ENCODE measurements at regions not wholly inside any gene's neighbourhood (a gene's known extent, or its start where the extent isn't known, plus 50 kb on each side); places are given as distances from the start of the nearest gene placed in this dataset.

GRCh38 chr7:114102996-114103395 lies 184.2 kb upstream of the PPP1R3A start:
- Histone ChIP-seq H3K4me2 (replicated peaks; ENCODE audit: extremely low read depth, low read length, poor library complexity, severe bottlenecking) (no peak overlapping the region), H4K20me1 (ENCODE audit: insufficient read depth, low read length) (no peaks in the 10 kb centered on the region), H3K79me2 (ENCODE audit: insufficient read depth, low read length) (no peaks in the 10 kb centered on the region), H3K4me1 (ENCODE audit: control insufficient read depth in 1 of 2, insufficient read depth in 2 of 2, low read length in 2 of 2) (no peaks in the 10 kb centered on the region), H3K9ac (ENCODE audit: insufficient read depth, low read length, poor library complexity, severe bottlenecking) (no peak overlapping the region), H3K27me3 (ENCODE audit: control insufficient read depth in 2 of 2, insufficient read depth in 2 of 2, low read length in 2 of 2) (peaks cover 2 to 8% of the 10 kb centered on the region in 2 donors), H2AFZ (ENCODE audit: insufficient read depth, low read depth, low read length, poor library complexity, severe bottlenecking) (no peak overlapping the region), H3K9me3 (replicated peaks in 1 of 2; ENCODE audit: control insufficient read depth in 1 of 2, insufficient read depth in 1 of 2, low read length in 2 of 2) (no peaks in the 10 kb centered on the region), H3K27ac (ENCODE audit: low read depth in 1 of 2, low read length in 2 of 2) (no peak overlapping the region), H3K36me3 (replicated peaks in 1 of 2; ENCODE audit: control insufficient read depth in 1 of 2, insufficient read depth in 2 of 2, low read length in 2 of 2) (no peaks in the 10 kb centered on the region), H3K4me3 (replicated peaks in 1 of 3; ENCODE audit: low read depth in 2 of 3, low read length in 3 of 3) (no peak overlapping the region)
- DNase-seq = no peak
- Mint-ChIP-seq H3K27ac (no peak overlapping the region), H3K4me1 (no peaks in the 10 kb centered on the region), H3K4me3 (no peak overlapping the region), H3K36me3 (no peaks in the 10 kb centered on the region), H3K27me3 (ENCODE audit: low read depth in 3 of 3) (peaks cover 0 to 12% (median 2%) of the 10 kb centered on the region in 3 donors), H3K9me3 (peaks cover 0 to 3% (median 0%) of the 10 kb centered on the region in 7 donors)
- TF ChIP-seq CTCF (IDR thresholded peaks at IDR 0.05) = no peak
- intact Hi-C loops (cut with micrococcal nuclease) = no loop called here
- 80% methylated on average over 1 of the region's 2 CpGs for WGBS (ENCODE audit: insufficient coverage)

GRCh38 chr7:114102131-114102530 lies 183.3 kb upstream of the PPP1R3A start:
- Histone ChIP-seq H4K20me1 (ENCODE audit: insufficient read depth, low read length) (no peaks in the 10 kb centered on the region), H3K9ac (ENCODE audit: insufficient read depth, low read length, poor library complexity, severe bottlenecking) (no peak overlapping the region), H3K27ac (ENCODE audit: low read depth in 1 of 2, low read length in 2 of 2) (no peak overlapping the region), H3K9me3 (replicated peaks in 1 of 2; ENCODE audit: control insufficient read depth in 1 of 2, insufficient read depth in 1 of 2, low read length in 2 of 2) (no peaks in the 10 kb centered on the region), H3K36me3 (replicated peaks in 1 of 2; ENCODE audit: control insufficient read depth in 1 of 2, insufficient read depth in 2 of 2, low read length in 2 of 2) (no peaks in the 10 kb centered on the region), H3K4me3 (replicated peaks in 1 of 3; ENCODE audit: low read depth in 2 of 3, low read length in 3 of 3) (no peak overlapping the region), H3K4me1 (ENCODE audit: control insufficient read depth in 1 of 2, insufficient read depth in 2 of 2, low read length in 2 of 2) (no peaks in the 10 kb centered on the region), H3K79me2 (ENCODE audit: insufficient read depth, low read length) (no peaks in the 10 kb centered on the region), H3K27me3 (ENCODE audit: control insufficient read depth in 2 of 2, insufficient read depth in 2 of 2, low read length in 2 of 2) (peaks cover 2 to 8% of the 10 kb centered on the region in 2 donors), H2AFZ (ENCODE audit: insufficient read depth, low read depth, low read length, poor library complexity, severe bottlenecking) (no peak overlapping the region), H3K4me2 (replicated peaks; ENCODE audit: extremely low read depth, low read length, poor library complexity, severe bottlenecking) (no peak overlapping the region)
- no peak overlapping the region for H3K4me3 Mint-ChIP-seq
- no peak for TF ChIP-seq CTCF (IDR thresholded peaks at IDR 0.05)
- WGBS (ENCODE audit: insufficient coverage) = no CpG with 5 or more reads among the region's 1 CpG
- DNase-seq = no peak
- H3K36me3 Mint-ChIP-seq = no peaks in the 10 kb centered on the region
- no peak overlapping the region for H3K27ac Mint-ChIP-seq
- no peaks in the 10 kb centered on the region for H3K4me1 Mint-ChIP-seq
- H3K27me3 Mint-ChIP-seq (ENCODE audit: low read depth in 3 of 3) = peaks cover 0 to 12% (median 8%) of the 10 kb centered on the region in 3 donors
- peaks cover 0 to 3% (median 0%) of the 10 kb centered on the region in 7 donors for H3K9me3 Mint-ChIP-seq
- intact Hi-C loops (cut with micrococcal nuclease) = no loop called here
